HepG2 (cell line): ENCODE measurements at regions not wholly inside any gene's neighbourhood (a gene's known extent, or its start where the extent isn't known, plus 50 kb on each side); places are given as distances from the start of the nearest gene placed in this dataset.

Source experiments
- ATAC-seq: fragments of 200-7000 bp; cut with Tn5 transposase; 3 replicates; pipeline ENCODE4 v1.9.1; 2020; ENCODE audit warnings: mild to moderate bottlenecking, moderate library complexity
- BruUV-seq: library from RNA; stranded (reverse); fragments of 400-500 nt; replicated peaks from 2 replicates; lab custom pipeline; 2021; lab: Mats Ljungman, UMichigan
- CTCF ChIA-PET: fragments of 300-600 bp; formaldehyde crosslinking; extraction: SDS; loops from one replicate; lab custom pipeline; 2021; ENCODE audit warnings: low total read pairs, inconsistent platforms, low intra/inter-chr PET ratio; lab: Yijun Ruan, JAX
- POLR2A ChIA-PET: fragments of 350-600 bp; sonication (Branson Sonifier 250); formaldehyde crosslinking; loops from one replicate; lab custom pipeline; 2020; ENCODE audit warnings: antibody characterized with exemption, inconsistent platforms; lab: Yijun Ruan, JAX
- DNase-seq: peaks from one replicate; pipeline ENCODE4 v3.0.0-alpha.2; 2015; ENCODE audit warnings: low spot score
- FAIRE-seq: peaks from 3 replicates; lab custom pipeline; 2011; peaks lifted over from hg19 to GRCh38; lab: Jason Lieb, UNC
- H2AFZ ChIP-seq: one replicate; pipeline ENCODE4 v1.6.1; 2011; ENCODE audit warnings: low read length, inconsistent platforms
- H3K27ac ChIP-seq: fragments of 300-600 bp; 3 replicates; pipeline ENCODE4 v1.8.0; 2011; ENCODE audit warnings: mixed run types, mild to moderate bottlenecking, mixed read lengths, low read length, inconsistent platforms; ENCODE audit not compliant: insufficient read depth; ENCODE audit errors: extremely low read length
- H3K27me3 ChIP-seq, 2 experiments: fragments of 200-600 bp in 1 of 2; 2 replicates in 1 of 2; 3 replicates in 1 of 2; pipeline versions ENCODE4 v1.6.0 to v1.8.0; 2011; ENCODE audit warnings: low read length in 2 of 2, mild to moderate bottlenecking in 2 of 2, moderate library complexity in 2 of 2, inconsistent platforms in 1 of 2; ENCODE audit not compliant: insufficient read depth in 2 of 2, control insufficient read depth in 1 of 2
- H3K36me3 ChIP-seq, 2 experiments: fragments of 200-600 bp in 1 of 2; replicated peaks in 1 of 2; 2 replicates in 1 of 2; 3 replicates in 1 of 2; pipeline versions ENCODE4 v1.5.1 to v1.8.0; 2011; ENCODE audit warnings: low read length in 2 of 2, inconsistent platforms in 1 of 2; ENCODE audit not compliant: insufficient read depth in 2 of 2, control insufficient read depth in 1 of 2
- H3K4me1 ChIP-seq: 2 replicates; pipeline ENCODE4 v1.5.1; 2012; ENCODE audit warnings: low read length, inconsistent platforms; ENCODE audit not compliant: insufficient read depth
- H3K4me2 ChIP-seq: 2 replicates; pipeline ENCODE4 v1.6.0; 2011; ENCODE audit warnings: low read depth, low read length, inconsistent platforms
- H3K4me3 ChIP-seq, 3 experiments: fragments of 200-600 bp in 1 of 3; sonication (generic), shearing (Covaris generic) in 1 of 3; replicated peaks in 1 of 3; 2 replicates each; pipeline ENCODE4 v1.5.1; 2011 to 2016; ENCODE audit warnings: low read length in 3 of 3, inconsistent platforms in 2 of 3, low read depth in 2 of 3, mild to moderate bottlenecking in 2 of 3, control low read depth in 1 of 3, mixed read lengths in 1 of 3; ENCODE audit not compliant: insufficient read depth in 1 of 3
- H3K79me2 ChIP-seq: one replicate; pipeline ENCODE4 v1.6.1; 2011; ENCODE audit warnings: low read length, inconsistent platforms; ENCODE audit not compliant: insufficient read depth
- H3K9ac ChIP-seq: 2 replicates; pipeline ENCODE4 v1.6.0; 2011; ENCODE audit warnings: mild to moderate bottlenecking, low read depth, low read length, inconsistent platforms; ENCODE audit not compliant: insufficient read depth
- H3K9me3 ChIP-seq: 2 replicates; pipeline ENCODE4 v1.5.1; 2012; ENCODE audit warnings: mild to moderate bottlenecking, low read length
- H4K20me1 ChIP-seq: 2 replicates; pipeline ENCODE4 v1.6.0; 2011; ENCODE audit warnings: inconsistent platforms, mild to moderate bottlenecking, low read length, moderate library complexity; ENCODE audit not compliant: insufficient read depth
- CHCHD3 ChIP-seq: sonication (generic); formaldehyde crosslinking; IDR thresholded peaks from 2 replicates; pipeline ENCODE4 v1.8.0; 2022; ENCODE audit warnings: mild to moderate bottlenecking, missing genetic modification reagents, moderate library complexity
- IRF2 ChIP-seq: IDR thresholded peaks from 2 replicates; pipeline ENCODE4 v1.6.1; 2018; ENCODE audit warnings: missing genetic modification reagents, missing compliant biosample characterization
- SAP130 ChIP-seq: IDR thresholded peaks from 2 replicates; pipeline ENCODE4 v1.6.1; 2016; ENCODE audit warnings: low read depth
- ZFP37 ChIP-seq: sonication (generic); formaldehyde crosslinking; IDR thresholded peaks from 2 replicates; pipeline ENCODE4 v1.4.0; 2020; ENCODE audit warnings: missing genetic modification reagents, borderline replicate concordance
- ZNF772 ChIP-seq: sonication (generic); formaldehyde crosslinking; IDR thresholded peaks from 2 replicates; pipeline ENCODE4 v1.5.0; 2020; ENCODE audit warnings: mild to moderate bottlenecking, missing genetic modification reagents
- WGBS: methylation state at CpG from one replicate; pipeline ENCODE4 v1.1.6; 2017; ENCODE audit warnings: low lambda C conversion rate; 5-methylcytosine and 5-hydroxymethylcytosine counted together
- in situ Hi-C: cut with HindIII; loops from 2 replicates; pipeline ENCODE4 v1.10.0; 2017; ENCODE audit warnings: low pct_unique_long_range_greater_than_20kb; ENCODE audit not compliant: extremely low pct_ligation_motif_present
- intact Hi-C: fragments of 100-400 bp; cut with micrococcal nuclease; formaldehyde crosslinking; loops from one replicate; pipeline ENCODE4 v1.10.0; 2022; ENCODE audit not compliant: unreplicated experiment
- TF ChIP-seq, protein P1 (sequence below): sonication (generic); formaldehyde crosslinking; IDR thresholded peaks from 2 replicates; pipeline ENCODE4 v1.5.1; 2020; ENCODE audit warnings: mild to moderate bottlenecking, missing genetic modification reagents, borderline replicate concordance

DNA sequence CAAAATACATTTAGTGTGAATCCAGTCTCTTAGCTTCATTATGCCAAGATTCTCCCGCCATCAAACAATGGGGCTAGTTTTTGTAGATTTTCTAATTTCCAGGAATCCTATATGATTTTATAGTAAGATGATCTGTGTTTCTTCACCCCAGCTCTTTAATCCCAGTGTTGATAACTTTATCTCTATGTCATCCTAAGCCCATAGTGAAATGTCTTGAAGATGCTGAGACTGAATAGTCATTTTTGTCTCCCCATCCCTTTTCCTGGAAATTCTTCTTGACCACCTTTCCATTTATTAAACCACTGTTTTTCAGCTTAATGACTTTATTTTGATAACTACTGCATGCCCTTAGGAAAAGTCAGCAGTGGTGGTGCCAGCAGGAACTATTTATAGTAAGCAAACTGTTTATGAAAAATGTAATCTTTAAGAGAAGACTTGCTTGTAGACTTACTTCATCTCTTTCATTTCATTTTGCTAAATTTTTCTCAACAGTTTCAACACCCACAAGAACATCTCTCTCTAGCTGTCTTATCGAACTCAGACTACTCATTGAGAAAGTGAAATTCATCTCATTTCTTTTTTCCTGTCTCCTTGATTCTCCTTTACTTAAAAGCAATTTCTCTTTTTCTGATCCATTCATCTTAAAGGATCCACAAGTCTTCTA lies 116.6 kb downstream of the NTMT2 start:
- Histone ChIP-seq H3K27ac (no peak overlapping the region), H3K9ac (no peak overlapping the region), H3K4me3 (no peak overlapping the region), H2AFZ (no peak overlapping the region), H3K4me2 (no peak overlapping the region), H3K9me3 (no peaks in the 10 kb centered on the region)
- FAIRE-seq: no peak
- ChIA-PET CTCF (no interaction called here), POLR2A (no interaction called here)
- in situ Hi-C loops: no loop called here
- ATAC-seq: no peak
- TF ChIP-seq ZFP37: no peak
- TF ChIP-seq IRF2 (CRISPR knock-in tag): no peak
- TF ChIP-seq SAP130 (CRISPR knock-in tag): no peak
- no peak for TF ChIP-seq CHCHD3
- TF ChIP-seq, protein P1, sequence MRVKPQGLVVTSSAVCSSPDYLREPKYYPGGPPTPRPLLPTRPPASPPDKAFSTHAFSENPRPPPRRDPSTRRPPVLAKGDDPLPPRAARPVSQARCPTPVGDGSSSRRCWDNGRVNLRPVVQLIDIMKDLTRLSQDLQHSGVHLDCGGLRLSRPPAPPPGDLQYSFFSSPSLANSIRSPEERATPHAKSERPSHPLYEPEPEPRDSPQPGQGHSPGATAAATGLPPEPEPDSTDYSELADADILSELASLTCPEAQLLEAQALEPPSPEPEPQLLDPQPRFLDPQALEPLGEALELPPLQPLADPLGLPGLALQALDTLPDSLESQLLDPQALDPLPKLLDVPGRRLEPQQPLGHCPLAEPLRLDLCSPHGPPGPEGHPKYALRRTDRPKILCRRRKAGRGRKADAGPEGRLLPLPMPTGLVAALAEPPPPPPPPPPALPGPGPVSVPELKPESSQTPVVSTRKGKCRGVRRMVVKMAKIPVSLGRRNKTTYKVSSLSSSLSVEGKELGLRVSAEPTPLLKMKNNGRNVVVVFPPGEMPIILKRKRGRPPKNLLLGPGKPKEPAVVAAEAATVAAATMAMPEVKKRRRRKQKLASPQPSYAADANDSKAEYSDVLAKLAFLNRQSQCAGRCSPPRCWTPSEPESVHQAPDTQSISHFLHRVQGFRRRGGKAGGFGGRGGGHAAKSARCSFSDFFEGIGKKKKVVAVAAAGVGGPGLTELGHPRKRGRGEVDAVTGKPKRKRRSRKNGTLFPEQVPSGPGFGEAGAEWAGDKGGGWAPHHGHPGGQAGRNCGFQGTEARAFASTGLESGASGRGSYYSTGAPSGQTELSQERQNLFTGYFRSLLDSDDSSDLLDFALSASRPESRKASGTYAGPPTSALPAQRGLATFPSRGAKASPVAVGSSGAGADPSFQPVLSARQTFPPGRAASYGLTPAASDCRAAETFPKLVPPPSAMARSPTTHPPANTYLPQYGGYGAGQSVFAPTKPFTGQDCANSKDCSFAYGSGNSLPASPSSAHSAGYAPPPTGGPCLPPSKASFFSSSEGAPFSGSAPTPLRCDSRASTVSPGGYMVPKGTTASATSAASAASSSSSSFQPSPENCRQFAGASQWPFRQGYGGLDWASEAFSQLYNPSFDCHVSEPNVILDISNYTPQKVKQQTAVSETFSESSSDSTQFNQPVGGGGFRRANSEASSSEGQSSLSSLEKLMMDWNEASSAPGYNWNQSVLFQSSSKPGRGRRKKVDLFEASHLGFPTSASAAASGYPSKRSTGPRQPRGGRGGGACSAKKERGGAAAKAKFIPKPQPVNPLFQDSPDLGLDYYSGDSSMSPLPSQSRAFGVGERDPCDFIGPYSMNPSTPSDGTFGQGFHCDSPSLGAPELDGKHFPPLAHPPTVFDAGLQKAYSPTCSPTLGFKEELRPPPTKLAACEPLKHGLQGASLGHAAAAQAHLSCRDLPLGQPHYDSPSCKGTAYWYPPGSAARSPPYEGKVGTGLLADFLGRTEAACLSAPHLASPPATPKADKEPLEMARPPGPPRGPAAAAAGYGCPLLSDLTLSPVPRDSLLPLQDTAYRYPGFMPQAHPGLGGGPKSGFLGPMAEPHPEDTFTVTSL: no peak
- no peak for TF ChIP-seq ZNF772 (CRISPR knock-in tag)
- TF ChIP-seq, all 625 proteins: peak for 0
- WGBS: 8% methylated on average over 2 of the region's 2 CpGs
- BruUV-seq: no TSS peak
- Histone ChIP-seq H3K36me3 (no peaks in the 10 kb centered on the region), H3K4me1 (no peaks in the 10 kb centered on the region), H4K20me1 (no peaks in the 10 kb centered on the region), H3K27me3 (no peaks in the 10 kb centered on the region), H3K79me2 (no peaks in the 10 kb centered on the region)
- no peak for DNase-seq
- intact Hi-C loops: no loop called here
